SK-N-SH treated with all-trans-retinoic acid at 6 μM for 48 hours (cell line): ENCODE measurements at regions not wholly inside any gene's neighbourhood (a gene's known extent, or its start where the extent isn't known, plus 50 kb on each side); places are given as distances from the start of the nearest gene placed in this dataset.

ENCODE experiments used
- ATAC-seq: fragments of 200-7000 bp; cut with Tn5 transposase; 3 replicates; pipeline ENCODE4 v1.9.1; 2020; ENCODE audit warnings: mild to moderate bottlenecking, moderate library complexity
- ARNTL ChIP-seq: fragments of 450-650 bp; formaldehyde crosslinking; IDR thresholded peaks from 2 replicates; pipeline ENCODE4 v1.5.0; 2020; ENCODE audit warnings: low read depth, mild to moderate bottlenecking, moderate library complexity, borderline replicate concordance
- BACH2 ChIP-seq: fragments of 250-450 bp; sonication (Bioruptor Pico); IDR thresholded peaks from 2 replicates; pipeline ENCODE4 v1.9.0; 2021; ENCODE audit warnings: mild to moderate bottlenecking, borderline replicate concordance
- CSRNP3 ChIP-seq: fragments of 250-450 bp; sonication (Bioruptor Pico); IDR thresholded peaks from 2 replicates; pipeline ENCODE4 v1.5.1; 2021; ENCODE audit warnings: mild to moderate bottlenecking, moderate library complexity
- OSR1 ChIP-seq: fragments of 250-450 bp; sonication (Bioruptor Pico); IDR thresholded peaks from 2 replicates; pipeline ENCODE4 v1.8.0; 2022; ENCODE audit warnings: moderate library complexity, mild to moderate bottlenecking, inconsistent platforms
- POU6F1 ChIP-seq: fragments of 250-450 bp; sonication (Bioruptor Pico); IDR thresholded peaks from 2 replicates; pipeline ENCODE4 v1.8.0; 2021; ENCODE audit warnings: low read depth, mild to moderate bottlenecking, moderate library complexity, borderline replicate concordance
- PPARA ChIP-seq: fragments of 250-450 bp; sonication (Bioruptor Pico); IDR thresholded peaks from 2 replicates; pipeline ENCODE4 v1.5.0; 2020; ENCODE audit warnings: mild to moderate bottlenecking, borderline replicate concordance
- RARB ChIP-seq: fragments of 250-450 bp; sonication (Bioruptor Pico); IDR thresholded peaks from 2 replicates; pipeline ENCODE4 v1.8.0; 2021; ENCODE audit warnings: mild to moderate bottlenecking, moderate library complexity
- SNAI2 ChIP-seq: fragments of 250-450 bp; sonication (Bioruptor Pico); IDR thresholded peaks from 2 replicates; pipeline ENCODE4 v1.5.0; 2020; ENCODE audit warnings: mild to moderate bottlenecking, moderate library complexity
- TCF4 ChIP-seq: fragments of 250-450 bp; sonication (Bioruptor Pico); IDR thresholded peaks from 2 replicates; pipeline ENCODE4 v1.8.0; 2021; ENCODE audit warnings: mild to moderate bottlenecking, moderate library complexity, borderline replicate concordance
- TOX ChIP-seq: fragments of 250-450 bp; sonication (Bioruptor Pico); IDR thresholded peaks from 2 replicates; pipeline ENCODE4 v1.8.0; 2021; ENCODE audit warnings: mild to moderate bottlenecking, moderate library complexity, borderline replicate concordance
- TSHZ2 ChIP-seq: fragments of 250-450 bp; sonication (Bioruptor Pico); IDR thresholded peaks from 2 replicates; pipeline ENCODE4 v1.5.0; 2020; ENCODE audit warnings: mild to moderate bottlenecking, moderate library complexity
- ZC3H10 ChIP-seq: fragments of 250-450 bp; sonication (Bioruptor Pico); IDR thresholded peaks from 2 replicates; pipeline ENCODE4 v1.5.1; 2021; ENCODE audit warnings: mild to moderate bottlenecking, moderate library complexity
- ZFP3 ChIP-seq: fragments of 250-450 bp; sonication (Bioruptor Pico); IDR thresholded peaks from 2 replicates; pipeline ENCODE4 v1.5.0; 2020; ENCODE audit warnings: mild to moderate bottlenecking, moderate library complexity
- ZFP30 ChIP-seq: fragments of 450-650 bp; formaldehyde crosslinking; IDR thresholded peaks from 2 replicates; pipeline ENCODE4 v1.5.0; 2022; ENCODE audit warnings: mild to moderate bottlenecking, moderate library complexity
- ZNF565 ChIP-seq: fragments of 450-650 bp; formaldehyde crosslinking; conservative IDR thresholded peaks from 2 replicates; pipeline ENCODE4 v1.5.0; 2020; ENCODE audit warnings: low read depth, mild to moderate bottlenecking, moderate library complexity
- ZNF8 ChIP-seq: fragments of 450-650 bp; formaldehyde crosslinking; IDR thresholded peaks from 2 replicates; pipeline ENCODE4 v1.5.0; 2020; ENCODE audit warnings: mild to moderate bottlenecking, moderate library complexity
- TF ChIP-seq, protein P1 (sequence below): fragments of 250-450 bp; sonication (Bioruptor Pico); IDR thresholded peaks from 2 replicates; pipeline ENCODE4 v1.8.0; 2020; ENCODE audit warnings: mild to moderate bottlenecking, moderate library complexity, borderline replicate concordance

GRCh38 chrX:10932842-10933440 is 178.2 kb upstream of the HCCS start:
- TF ChIP-seq OSR1 (no peak), ZNF565 (CRISPR knock-in tag) (no peak), TCF4 (no peak), ZFP30 (no peak), ZFP3 (CRISPR knock-in tag) (no peak), RARB (CRISPR knock-in tag) (no peak), ARNTL (no peak), TOX (no peak), CSRNP3 (CRISPR knock-in tag) (no peak), TSHZ2 (CRISPR knock-in tag) (no peak), SNAI2 (no peak), ZNF8 (CRISPR knock-in tag) (no peak)
- TF ChIP-seq, protein P1, sequence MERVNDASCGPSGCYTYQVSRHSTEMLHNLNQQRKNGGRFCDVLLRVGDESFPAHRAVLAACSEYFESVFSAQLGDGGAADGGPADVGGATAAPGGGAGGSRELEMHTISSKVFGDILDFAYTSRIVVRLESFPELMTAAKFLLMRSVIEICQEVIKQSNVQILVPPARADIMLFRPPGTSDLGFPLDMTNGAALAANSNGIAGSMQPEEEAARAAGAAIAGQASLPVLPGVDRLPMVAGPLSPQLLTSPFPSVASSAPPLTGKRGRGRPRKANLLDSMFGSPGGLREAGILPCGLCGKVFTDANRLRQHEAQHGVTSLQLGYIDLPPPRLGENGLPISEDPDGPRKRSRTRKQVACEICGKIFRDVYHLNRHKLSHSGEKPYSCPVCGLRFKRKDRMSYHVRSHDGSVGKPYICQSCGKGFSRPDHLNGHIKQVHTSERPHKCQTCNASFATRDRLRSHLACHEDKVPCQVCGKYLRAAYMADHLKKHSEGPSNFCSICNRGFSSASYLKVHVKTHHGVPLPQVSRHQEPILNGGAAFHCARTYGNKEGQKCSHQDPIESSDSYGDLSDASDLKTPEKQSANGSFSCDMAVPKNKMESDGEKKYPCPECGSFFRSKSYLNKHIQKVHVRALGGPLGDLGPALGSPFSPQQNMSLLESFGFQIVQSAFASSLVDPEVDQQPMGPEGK (CRISPR knock-in tag): no peak
- no peak for ATAC-seq

DNA sequence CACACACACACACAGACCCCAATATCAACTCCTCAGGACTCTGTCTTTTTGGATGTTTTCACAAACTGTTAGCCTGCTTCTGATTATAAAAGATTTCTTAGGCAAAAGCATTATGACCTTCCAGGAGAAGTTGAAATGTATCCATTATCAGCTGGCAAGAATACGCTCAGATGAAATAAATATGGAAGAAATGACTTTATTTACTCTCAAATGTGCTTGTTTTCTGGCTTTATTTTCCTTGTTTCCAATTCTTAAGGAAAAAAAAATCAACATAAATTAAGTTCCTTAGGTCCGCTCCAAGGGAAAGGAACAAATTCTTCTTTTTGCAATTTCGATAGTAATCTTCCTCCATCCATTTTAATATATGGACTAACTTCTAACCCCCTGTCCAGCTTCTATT is 175.6 kb upstream of the HCCS start:
- TF ChIP-seq TCF4: no peak
- TF ChIP-seq POU6F1 (CRISPR knock-in tag): no peak
- TF ChIP-seq ARNTL: no peak
- no peak for TF ChIP-seq ZC3H10 (CRISPR knock-in tag)
- TF ChIP-seq TSHZ2 (CRISPR knock-in tag): no peak
- TF ChIP-seq, protein P1 (CRISPR knock-in tag): no peak
- no peak for TF ChIP-seq TOX
- no peak for TF ChIP-seq BACH2 (CRISPR knock-in tag)
- TF ChIP-seq PPARA (CRISPR knock-in tag): no peak
- TF ChIP-seq ZNF8 (CRISPR knock-in tag): no peak
- no peak for TF ChIP-seq ZFP3 (CRISPR knock-in tag)
- no peak for TF ChIP-seq OSR1
- TF ChIP-seq ZNF565 (CRISPR knock-in tag): no peak
- TF ChIP-seq ZFP30: no peak
- TF ChIP-seq, all 23 proteins: peak for 0

More for the DNA sequence above, 175.6 kb upstream of the HCCS start:
- no peak for ATAC-seq
